GM10266 (cell line): ENCODE measurements at regions not wholly inside any gene's neighbourhood (a gene's known extent, or its start where the extent isn't known, plus 50 kb on each side); places are given as distances from the start of the nearest gene placed in this dataset.
"Not testable (repeated sequence)": the region's sequence is repeated elsewhere in the genome, so short reads cannot be mapped to it uniquely, and the experiment has no call there.

Experiments used
- DNase-seq: peaks from one replicate; pipeline ENCODE4 v3.0.0; 2012; ENCODE audit errors: extremely low spot score
- CTCF ChIP-seq: IDR thresholded peaks from 2 replicates; pipeline ENCODE4 v1.5.1; 2012; ENCODE audit warnings: mild to moderate bottlenecking, low read depth; ENCODE audit not compliant: control insufficient read depth, insufficient read depth; ENCODE audit errors: missing control alignments

GRCh38 chr16:26717826-26718225 lies 348.9 kb upstream of the C16orf82 start:
- no peak for DNase-seq
- no peak for TF ChIP-seq CTCF

DNA sequence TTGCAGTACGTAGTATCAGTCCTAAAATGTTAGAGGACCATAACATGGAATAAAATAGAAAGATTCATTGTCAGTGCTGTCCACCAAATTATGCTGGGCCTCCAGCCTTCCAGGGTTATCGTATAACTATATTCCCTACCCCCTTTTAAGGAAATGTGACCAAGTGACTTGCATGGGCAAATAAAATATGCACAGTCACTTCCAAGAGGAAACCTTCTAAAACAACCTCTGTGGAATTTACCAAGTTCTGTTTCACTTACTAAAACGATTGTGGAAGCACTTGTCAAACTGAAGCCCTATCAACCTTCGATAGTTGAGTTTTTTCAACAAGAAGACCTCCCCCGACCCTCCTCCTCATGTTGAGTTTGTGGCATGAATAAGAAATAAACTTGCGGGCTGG lies 345.4 kb upstream of the C16orf82 start:
- TF ChIP-seq CTCF, result no peak
- DNase-seq, result no peak

DNA sequence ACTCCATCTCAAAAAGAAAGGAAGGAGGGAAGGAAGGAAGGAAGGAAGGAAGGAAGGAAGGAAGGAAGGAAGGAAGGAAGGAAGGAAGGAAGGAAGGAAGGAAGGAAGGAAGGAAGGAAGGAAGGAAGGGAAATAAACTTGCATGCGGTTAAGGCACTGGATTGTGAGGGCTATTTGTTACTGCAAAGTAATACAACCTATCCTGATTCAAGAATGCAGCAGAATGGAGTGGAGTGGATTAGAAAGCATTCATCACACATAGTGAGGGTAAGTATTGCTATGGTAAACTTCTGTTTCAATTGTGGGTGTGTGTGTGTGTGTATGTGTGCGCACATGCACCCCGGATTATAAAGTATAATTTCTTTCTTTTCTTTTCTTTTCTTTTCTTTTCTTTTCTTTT lies 344.8 kb upstream of the C16orf82 start:
- not testable (repeated sequence) for DNase-seq

DNA sequence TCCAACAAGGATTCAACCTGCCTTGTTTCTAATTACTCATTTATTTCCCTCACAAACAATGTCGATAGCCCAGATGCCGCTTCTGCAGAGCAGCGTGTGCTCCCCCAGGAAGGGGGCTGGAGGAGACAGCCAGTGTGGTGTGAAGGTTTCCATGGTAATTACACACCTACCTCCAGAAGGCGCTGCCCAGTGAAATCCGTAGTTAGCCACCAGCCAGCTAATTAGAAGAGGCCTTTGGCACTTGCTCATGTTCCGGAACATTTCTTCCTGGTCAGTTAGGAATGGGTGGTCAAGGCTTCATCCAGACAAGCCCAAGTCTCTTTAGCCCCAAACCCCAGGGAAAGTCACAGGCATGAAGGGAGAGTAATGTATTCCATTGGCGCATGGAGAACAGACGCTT lies 342.5 kb upstream of the C16orf82 start:
- no peak for TF ChIP-seq CTCF
- DNase-seq, result no peak

- TF ChIP-seq CTCF, result no peak
- no peak for DNase-seq
Measured at GRCh38 chr16:26727848-26728247, 338.9 kb upstream of the C16orf82 start.

GRCh38 chr16:26729951-26730541 lies 336.7 kb upstream of the C16orf82 start:
- no peak for DNase-seq
- TF ChIP-seq CTCF, result no peak

DNA sequence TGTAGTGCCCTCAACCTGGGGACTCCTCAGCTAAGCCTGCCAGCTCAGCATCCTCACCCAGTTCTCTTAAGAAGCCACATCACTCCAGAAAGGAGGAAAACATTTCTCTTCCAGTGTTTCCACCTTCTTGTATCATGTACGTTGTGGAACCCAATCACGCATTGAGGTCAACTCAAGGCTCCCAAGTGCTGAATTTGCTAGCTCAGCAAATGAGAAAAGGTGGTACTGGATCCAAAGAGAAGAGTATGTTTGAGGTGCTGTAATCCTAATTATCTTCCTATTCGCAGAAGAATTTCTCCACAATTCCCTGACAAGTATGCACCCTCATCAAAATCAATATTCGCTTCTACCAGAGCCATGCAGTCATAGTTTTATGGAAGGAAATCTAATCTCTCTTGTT lies 335.0 kb upstream of the C16orf82 start:
- no peak for TF ChIP-seq CTCF
- DNase-seq, result no peak

GRCh38 chr16:26733710-26734109 lies 333.0 kb upstream of the C16orf82 start:
- no peak for TF ChIP-seq CTCF
- no peak for DNase-seq
